GM23338 (cell line): ENCODE measurements at regions not wholly inside any gene's neighbourhood (a gene's known extent, or its start where the extent isn't known, plus 50 kb on each side); places are given as distances from the start of the nearest gene placed in this dataset.
A peak's percentile ranks its signal among the peaks of the same experiment; 100 is the strongest.

ENCODE experiments used
- ATAC-seq: fragments of 200-7000 bp; cut with Tn5 transposase; 3 replicates; pipeline ENCODE4 v1.9.1; 2020
- DNase-seq: peaks from one replicate; pipeline ENCODE4 v3.0.0-alpha.2; 2015; ENCODE audit warnings: low spot score
- H2AFZ ChIP-seq: fragments of 200-600 bp; sonication (generic); 2 replicates; pipeline ENCODE4 v1.8.0; 2016; ENCODE audit warnings: antibody characterized with exemption, mild to moderate bottlenecking, moderate library complexity
- H3F3A ChIP-seq: fragments of 200-600 bp; sonication (generic); replicated peaks from 2 replicates; pipeline ENCODE4 v1.8.0; 2017; ENCODE audit warnings: antibody characterized with exemption, mixed run types, low read depth
- H3K27ac ChIP-seq: fragments of 200-600 bp; sonication (generic); 2 replicates; pipeline ENCODE4 v1.6.1; 2016; ENCODE audit warnings: low read depth
- H3K27me3 ChIP-seq: fragments of 200-600 bp; sonication (generic); 2 replicates; pipeline ENCODE4 v1.8.0; 2016; ENCODE audit warnings: mild to moderate bottlenecking, mixed run types, moderate library complexity; ENCODE audit not compliant: insufficient read depth
- H3K36me3 ChIP-seq: fragments of 200-600 bp; sonication (generic); 2 replicates; pipeline ENCODE4 v1.8.0; 2016; ENCODE audit warnings: mild to moderate bottlenecking; ENCODE audit not compliant: insufficient read depth
- H3K4me1 ChIP-seq: fragments of 200-600 bp; sonication (generic); 2 replicates; pipeline ENCODE4 v1.8.0; 2016; ENCODE audit warnings: mild to moderate bottlenecking, moderate library complexity; ENCODE audit not compliant: insufficient read depth
- H3K4me2 ChIP-seq: fragments of 200-600 bp; sonication (generic); 2 replicates; pipeline ENCODE4 v1.7.1; 2017; ENCODE audit warnings: mixed run types
- H3K4me3 ChIP-seq: fragments of 200-600 bp; sonication (generic); 2 replicates; pipeline ENCODE4 v1.6.1; 2016; ENCODE audit warnings: mixed run types
- H3K79me2 ChIP-seq: fragments of 200-600 bp; sonication (generic); replicated peaks from 2 replicates; pipeline ENCODE4 v1.8.0; 2017; ENCODE audit warnings: mild to moderate bottlenecking; ENCODE audit not compliant: insufficient read depth
- H3K9me2 ChIP-seq: fragments of 200-600 bp; sonication (generic); 2 replicates; pipeline ENCODE4 v1.8.0; 2017; ENCODE audit not compliant: insufficient read depth
- H4K20me1 ChIP-seq: fragments of 200-600 bp; sonication (generic); replicated peaks from 2 replicates; pipeline ENCODE4 v1.8.0; 2017; ENCODE audit warnings: mild to moderate bottlenecking; ENCODE audit not compliant: insufficient read depth
- H3K27ac Mint-ChIP-seq: 2 replicates; pipeline ENCODE4 v1.8.0; 2020; ENCODE audit warnings: inconsistent platforms, mild to moderate bottlenecking, moderate library complexity, mixed read lengths
- H3K27me3 Mint-ChIP-seq: 3 replicates; pipeline ENCODE4 v1.8.0; 2022; ENCODE audit warnings: low read depth, mild to moderate bottlenecking, moderate library complexity, mixed read lengths, inconsistent platforms; ENCODE audit not compliant: insufficient read depth, poor library complexity
- H3K36me3 Mint-ChIP-seq: 3 replicates; pipeline ENCODE4 v1.8.0; 2021; ENCODE audit warnings: low read depth, mild to moderate bottlenecking, inconsistent platforms, moderate library complexity, mixed read lengths
- H3K4me1 Mint-ChIP-seq: 3 replicates; pipeline ENCODE4 v1.8.0; 2020; ENCODE audit warnings: mild to moderate bottlenecking, inconsistent platforms, mixed read lengths
- H3K4me3 Mint-ChIP-seq: 3 replicates; pipeline ENCODE4 v1.8.0; 2021; ENCODE audit warnings: moderate library complexity, mild to moderate bottlenecking, inconsistent platforms, mixed read lengths
- H3K9me3 Mint-ChIP-seq: 3 replicates; pipeline ENCODE4 v1.8.0; 2020; ENCODE audit warnings: moderate library complexity, mild to moderate bottlenecking, inconsistent platforms, mixed read lengths
- CREB1 ChIP-seq: fragments of 250-450 bp; sonication (Bioruptor Pico); IDR thresholded peaks from 2 replicates; pipeline ENCODE4 v1.5.0; 2020; ENCODE audit warnings: low read depth, mild to moderate bottlenecking, moderate library complexity
- CTCF ChIP-seq, 2 experiments: fragments of 200-600 bp in 1 of 2; sonication (generic) in 1 of 2; conservative IDR thresholded peaks; 2 replicates each; pipeline versions ENCODE4 v1.5.1 to v1.6.1; 2016 to 2017; ENCODE audit warnings: antibody characterized with exemption in 2 of 2, low read depth in 2 of 2, mild to moderate bottlenecking in 2 of 2, moderate library complexity in 1 of 2
- ETS1 ChIP-seq: IDR thresholded peaks from 2 replicates; pipeline ENCODE4 v1.6.1; 2016; ENCODE audit warnings: antibody characterized with exemption
- EZH2 ChIP-seq: fragments of 200-600 bp; sonication (generic); IDR thresholded peaks from one replicate; pipeline ENCODE4 v1.8.0; 2017; ENCODE audit warnings: antibody characterized with exemption, mild to moderate bottlenecking, low read depth; ENCODE audit not compliant: unreplicated experiment
- EZH2phosphoT487 ChIP-seq: fragments of 200-600 bp; sonication (generic); IDR thresholded peaks from one replicate; pipeline ENCODE4 v1.8.1; 2018; ENCODE audit warnings: antibody characterized with exemption; ENCODE audit not compliant: unreplicated experiment
- JUNB ChIP-seq: IDR thresholded peaks from one replicate; pipeline ENCODE4 v1.6.1; 2016; ENCODE audit warnings: antibody characterized with exemption; ENCODE audit not compliant: unreplicated experiment
- NANOG ChIP-seq: IDR thresholded peaks from 2 replicates; pipeline ENCODE4 v1.6.1; 2016; ENCODE audit warnings: antibody characterized with exemption, borderline replicate concordance
- POLR2AphosphoS5 ChIP-seq: IDR thresholded peaks from 2 replicates; pipeline ENCODE4 v1.6.1; 2016; ENCODE audit warnings: antibody characterized with exemption, low read depth
- STAT1 ChIP-seq: IDR thresholded peaks from one replicate; pipeline ENCODE4 v1.6.1; 2016; ENCODE audit warnings: antibody characterized with exemption; ENCODE audit not compliant: unreplicated experiment
- ZNF114 ChIP-seq: fragments of 250-450 bp; sonication (Bioruptor Pico); IDR thresholded peaks from 2 replicates; pipeline ENCODE4 v1.5.0; 2020; ENCODE audit warnings: mild to moderate bottlenecking, moderate library complexity
- ZNF331 ChIP-seq: fragments of 250-450 bp; sonication (Bioruptor Pico); IDR thresholded peaks from 2 replicates; pipeline ENCODE4 v1.5.0; 2020; ENCODE audit warnings: low read depth, mild to moderate bottlenecking, moderate library complexity
- ZNF462 ChIP-seq: fragments of 250-450 bp; sonication (Bioruptor Pico); IDR thresholded peaks from 2 replicates; pipeline ENCODE4 v1.5.0; 2020; ENCODE audit warnings: mild to moderate bottlenecking, moderate library complexity
- TF ChIP-seq, protein P1 (sequence below): IDR thresholded peaks from one replicate; pipeline ENCODE4 v1.6.1; 2018; ENCODE audit warnings: antibody characterized with exemption; ENCODE audit not compliant: unreplicated experiment

DNA sequence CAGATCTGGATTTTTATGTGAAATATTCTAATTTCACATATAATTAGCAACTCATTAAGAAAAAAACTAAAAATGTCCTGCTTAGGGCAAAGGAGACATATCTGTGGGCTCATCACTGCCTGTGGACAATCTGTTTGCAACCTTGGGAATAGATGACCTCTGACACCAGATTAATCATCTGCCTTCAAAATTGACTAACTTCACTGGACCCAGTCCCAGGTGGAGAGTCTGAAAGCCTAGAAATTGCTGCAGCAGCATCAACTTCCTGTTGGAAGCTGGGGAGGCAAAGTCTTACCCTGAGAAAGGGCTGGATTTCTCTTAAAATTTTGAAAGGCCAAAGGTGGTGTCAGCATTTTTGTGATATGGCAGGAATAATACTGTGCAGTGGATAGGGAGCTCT lies 76.3 kb upstream of the TNC start:
- peak overlapping the region; percentile 15; the same call in 1 of the 2 replicates for H3K4me2 ChIP-seq
- Mint-ChIP-seq H3K27ac (no peak overlapping the region), H3K9me3 (peaks cover 15% of the 10 kb centered on the region; the same call in 2 of the 3 replicates), H3K4me1 (peaks cover 20% of the 10 kb centered on the region), H3K27me3 (peaks cover 3% of the 10 kb centered on the region), H3K4me3 (no peak overlapping the region), H3K36me3 (peaks cover 13% of the 10 kb centered on the region)
- no peak for ATAC-seq
- no peaks in the 10 kb centered on the region for H3K79me2 ChIP-seq
- DNase-seq: no peak
- H3K27me3 ChIP-seq: no peaks in the 10 kb centered on the region
- H3F3A ChIP-seq: no peaks in the 10 kb centered on the region
- peaks cover 28% of the 10 kb centered on the region for H3K4me1 ChIP-seq
- 0 out of 2 replicates have a peak overlapping the region, but pooled peaks have one; percentile 20 for H3K4me3 ChIP-seq
- no peaks in the 10 kb centered on the region for H4K20me1 ChIP-seq
- H3K27ac ChIP-seq: no peak overlapping the region
- no peaks in the 10 kb centered on the region for H3K36me3 ChIP-seq
- H3K9me2 ChIP-seq: no peaks in the 10 kb centered on the region
- TF ChIP-seq ETS1 (no peak), ZNF462 (CRISPR knock-in tag) (no peak), STAT1 (no peak), CTCF (conservative IDR thresholded peaks at IDR 0.05; ENCODE audit: low read depth in 2 of 2) (no peak), POLR2AphosphoS5 (no peak), JUNB (no peak), EZH2phosphoT487 (no peak), ZNF114 (CRISPR knock-in tag) (no peak), CREB1 (CRISPR knock-in tag) (no peak), EZH2 (no peak), ZNF331 (CRISPR knock-in tag) (no peak), NANOG (no peak)
- TF ChIP-seq, protein P1, sequence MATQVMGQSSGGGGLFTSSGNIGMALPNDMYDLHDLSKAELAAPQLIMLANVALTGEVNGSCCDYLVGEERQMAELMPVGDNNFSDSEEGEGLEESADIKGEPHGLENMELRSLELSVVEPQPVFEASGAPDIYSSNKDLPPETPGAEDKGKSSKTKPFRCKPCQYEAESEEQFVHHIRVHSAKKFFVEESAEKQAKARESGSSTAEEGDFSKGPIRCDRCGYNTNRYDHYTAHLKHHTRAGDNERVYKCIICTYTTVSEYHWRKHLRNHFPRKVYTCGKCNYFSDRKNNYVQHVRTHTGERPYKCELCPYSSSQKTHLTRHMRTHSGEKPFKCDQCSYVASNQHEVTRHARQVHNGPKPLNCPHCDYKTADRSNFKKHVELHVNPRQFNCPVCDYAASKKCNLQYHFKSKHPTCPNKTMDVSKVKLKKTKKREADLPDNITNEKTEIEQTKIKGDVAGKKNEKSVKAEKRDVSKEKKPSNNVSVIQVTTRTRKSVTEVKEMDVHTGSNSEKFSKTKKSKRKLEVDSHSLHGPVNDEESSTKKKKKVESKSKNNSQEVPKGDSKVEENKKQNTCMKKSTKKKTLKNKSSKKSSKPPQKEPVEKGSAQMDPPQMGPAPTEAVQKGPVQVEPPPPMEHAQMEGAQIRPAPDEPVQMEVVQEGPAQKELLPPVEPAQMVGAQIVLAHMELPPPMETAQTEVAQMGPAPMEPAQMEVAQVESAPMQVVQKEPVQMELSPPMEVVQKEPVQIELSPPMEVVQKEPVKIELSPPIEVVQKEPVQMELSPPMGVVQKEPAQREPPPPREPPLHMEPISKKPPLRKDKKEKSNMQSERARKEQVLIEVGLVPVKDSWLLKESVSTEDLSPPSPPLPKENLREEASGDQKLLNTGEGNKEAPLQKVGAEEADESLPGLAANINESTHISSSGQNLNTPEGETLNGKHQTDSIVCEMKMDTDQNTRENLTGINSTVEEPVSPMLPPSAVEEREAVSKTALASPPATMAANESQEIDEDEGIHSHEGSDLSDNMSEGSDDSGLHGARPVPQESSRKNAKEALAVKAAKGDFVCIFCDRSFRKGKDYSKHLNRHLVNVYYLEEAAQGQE: no peak
- no peak overlapping the region for H2AFZ ChIP-seq
